COR-L47 (cell line): ENCODE measurements at regions not wholly inside any gene's neighbourhood (a gene's known extent, or its start where the extent isn't known, plus 50 kb on each side); places are given as distances from the start of the nearest gene placed in this dataset.
A peak's percentile ranks its signal among the peaks of the same experiment; 100 is the strongest.
"Not testable (repeated sequence)": the region's sequence is repeated elsewhere in the genome, so short reads cannot be mapped to it uniquely, and the experiment has no call there.

Source experiments
- DNase-seq: peaks from one replicate; lab custom pipeline; 2025; lab: John Stamatoyannopoulos, UW

DNA sequence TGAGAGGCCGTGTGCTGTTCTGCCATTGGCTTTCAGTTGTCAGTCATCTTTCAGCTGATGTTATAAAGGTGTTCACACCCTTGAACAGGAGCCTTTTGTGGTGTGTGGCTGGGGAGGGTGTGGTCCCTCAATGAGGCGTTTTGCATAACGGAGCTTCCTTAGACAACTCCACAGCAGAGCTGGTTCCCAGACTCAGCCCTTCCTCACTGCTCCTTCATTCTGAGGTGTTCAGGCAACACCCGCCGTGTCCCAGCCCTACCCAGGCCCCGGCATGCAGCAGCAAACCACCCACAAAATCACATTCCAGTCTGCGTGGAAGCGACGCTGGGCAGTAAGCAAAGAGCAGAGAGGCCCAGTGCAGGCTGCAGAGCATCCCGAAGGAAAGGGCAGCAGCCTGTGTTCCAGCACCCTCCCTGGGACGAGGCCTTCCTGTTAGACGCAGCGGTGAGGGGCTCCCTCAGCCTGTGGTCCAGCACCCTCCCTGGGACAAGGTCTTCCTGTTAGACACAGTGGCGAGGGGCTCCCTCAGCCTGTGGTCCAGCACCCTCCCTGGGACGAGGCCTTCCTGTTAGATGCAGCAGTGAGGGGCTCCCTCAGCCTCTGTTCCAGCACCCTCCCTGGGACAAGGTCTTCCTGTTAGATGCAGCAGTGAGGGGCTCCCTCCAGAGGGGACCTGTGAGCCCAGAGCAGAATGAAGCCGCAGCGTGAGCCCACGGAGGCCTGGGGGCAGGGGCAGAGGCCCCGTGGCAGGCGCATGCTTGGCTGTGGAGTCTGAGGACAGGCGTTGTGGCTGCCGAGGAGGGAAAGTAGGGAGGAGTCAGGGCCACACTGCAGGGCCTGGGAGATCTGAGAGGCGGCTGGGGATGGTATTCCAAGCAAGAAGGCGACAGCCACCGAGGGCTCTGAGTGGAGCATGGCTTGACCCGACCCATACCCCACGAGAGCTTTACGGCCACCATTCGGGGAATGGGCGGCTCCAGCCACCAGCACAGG lies 201.8 kb upstream of the HDAC4 start:
- no peak for DNase-seq

DNA sequence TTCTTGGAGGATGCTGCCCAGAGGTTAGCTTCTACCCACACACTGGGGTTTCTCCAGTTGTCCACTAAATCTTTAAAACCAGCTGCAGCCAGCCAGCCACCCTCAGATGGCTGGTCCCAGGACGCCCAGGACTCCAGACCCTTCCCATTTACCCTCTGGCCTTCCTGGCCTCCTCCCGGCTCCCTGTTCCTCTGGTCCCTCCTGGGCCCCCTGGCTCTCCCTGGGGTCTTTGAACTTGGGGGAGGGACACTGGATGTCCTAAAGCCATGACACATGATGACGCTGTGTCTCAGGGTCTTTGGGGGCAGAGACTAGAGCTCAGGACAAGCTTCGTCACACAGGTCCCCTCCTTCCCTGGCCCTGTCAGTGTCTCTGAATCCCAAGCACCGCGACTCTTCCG lies 201.1 kb upstream of the HDAC4 start:
- no peak for DNase-seq

DNA sequence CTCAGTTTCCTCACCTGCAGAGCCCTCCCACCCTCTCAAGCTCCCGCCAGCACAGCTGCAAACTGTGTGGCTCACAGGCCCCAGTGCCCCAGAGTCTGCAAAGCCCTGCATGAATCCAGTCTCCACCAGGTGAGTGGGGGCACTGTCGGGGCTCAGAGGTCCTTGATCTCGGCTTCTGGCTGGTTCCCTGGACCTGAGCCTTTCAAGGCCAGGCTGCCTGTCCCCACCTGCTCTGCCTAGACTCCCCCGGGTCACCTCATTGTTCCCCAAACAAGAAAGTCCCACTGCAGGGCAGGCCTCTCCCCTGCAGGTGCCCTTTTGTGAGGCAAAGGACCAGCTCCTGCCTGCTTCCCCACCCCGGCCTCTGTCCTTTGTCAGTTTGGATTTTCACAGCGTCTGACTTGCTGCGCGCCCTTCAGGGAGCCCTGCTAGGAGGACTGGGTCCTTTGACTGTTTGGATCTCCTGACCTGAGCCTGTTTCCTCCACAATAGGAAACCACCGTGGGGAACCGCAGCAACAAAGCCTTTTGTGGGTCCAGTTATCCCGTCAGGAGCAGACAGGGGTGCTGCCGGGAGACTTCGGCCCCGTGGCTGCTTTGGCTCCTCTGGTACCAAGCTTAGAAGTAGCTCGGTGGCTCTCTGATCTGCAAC lies 200.5 kb upstream of the HDAC4 start:
- DNase-seq = no peak

DNA sequence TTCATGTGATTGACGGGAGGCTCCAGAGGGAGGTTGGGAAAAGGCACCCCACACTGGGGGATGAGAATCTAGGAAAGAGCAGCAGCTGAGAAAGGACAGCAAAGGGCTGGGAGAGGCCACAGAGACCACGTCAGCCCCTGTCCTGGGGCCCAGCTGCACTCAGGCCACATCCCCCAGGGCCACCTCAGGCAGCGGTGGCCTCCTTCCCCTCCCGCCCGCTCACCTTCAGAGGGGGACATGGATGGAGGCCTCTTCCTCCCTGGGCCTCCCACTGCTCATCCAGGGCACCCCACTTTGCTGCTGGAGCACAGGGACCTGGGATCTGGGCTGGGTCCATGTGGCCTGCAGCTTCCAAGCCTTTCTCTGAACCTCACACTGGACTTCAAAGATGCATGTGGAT lies 199.8 kb upstream of the HDAC4 start:
- DNase-seq = no peak

DNA sequence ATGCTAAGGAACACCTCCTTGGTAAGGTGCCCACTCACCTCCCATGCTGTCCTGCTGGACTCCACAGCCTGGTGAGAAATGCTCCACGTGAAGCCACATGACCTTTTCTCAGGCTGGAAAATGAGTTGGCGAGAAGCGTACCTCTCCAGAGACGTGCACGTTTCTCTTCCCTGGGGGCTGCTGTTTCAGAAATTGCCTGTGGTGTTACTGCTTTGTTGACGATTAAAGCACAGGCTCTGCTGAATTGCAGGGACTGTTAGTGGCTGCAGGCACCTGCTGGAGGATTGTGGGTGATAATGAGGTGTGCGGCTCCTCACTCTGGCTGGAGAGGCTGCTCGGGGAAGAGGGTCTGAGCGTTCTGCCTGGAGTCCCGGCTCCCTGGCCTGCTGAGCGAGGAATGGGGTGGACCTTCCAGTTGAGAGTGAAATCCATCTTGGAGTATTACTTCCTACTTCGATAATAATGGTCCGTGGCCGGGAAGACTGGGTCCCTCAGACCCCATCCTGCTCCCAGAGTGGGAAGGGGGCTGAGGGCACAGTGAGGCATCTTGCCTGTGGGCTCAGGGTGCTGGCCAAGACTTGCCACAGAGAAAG lies 199.3 kb upstream of the HDAC4 start:
- DNase-seq = no peak

DNA sequence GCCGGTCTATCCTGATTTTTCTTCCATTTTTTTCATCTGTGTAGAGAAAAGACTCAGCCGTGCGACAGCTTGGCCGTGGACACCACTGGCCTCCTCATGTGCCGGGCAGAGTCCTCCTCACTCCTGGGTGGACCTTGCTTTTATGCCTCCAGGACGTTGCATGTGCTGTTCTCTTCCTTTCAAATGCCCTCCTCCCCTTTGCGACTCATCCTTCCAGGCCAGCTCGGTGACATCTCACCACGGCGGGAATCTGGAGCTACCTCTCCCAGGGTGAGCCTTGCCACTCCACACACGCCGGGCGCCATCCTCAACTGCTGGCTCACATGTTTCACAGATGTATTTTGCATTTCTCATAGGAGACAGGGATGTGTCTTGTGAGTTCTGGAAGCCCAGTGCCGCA lies 198.5 kb upstream of the HDAC4 start:
- no peak for DNase-seq

DNA sequence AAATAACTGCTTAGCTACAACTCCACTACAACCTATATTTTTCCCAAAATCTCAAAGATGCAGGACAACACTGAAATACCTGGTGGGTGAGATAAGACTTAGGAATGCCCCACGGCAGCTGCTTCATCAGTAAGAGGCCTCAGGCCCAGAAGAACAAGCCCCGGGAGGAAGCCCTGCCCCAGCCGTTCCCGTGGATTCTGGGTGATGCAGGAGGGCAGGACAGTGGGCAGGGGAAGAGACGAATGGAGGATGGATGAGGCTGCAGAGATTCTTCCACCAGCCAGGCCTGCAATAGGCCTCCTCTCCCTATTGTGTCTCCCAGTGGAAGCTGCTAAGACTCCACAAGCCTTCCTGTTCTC lies 197.9 kb upstream of the HDAC4 start:
- no peak for DNase-seq

DNA sequence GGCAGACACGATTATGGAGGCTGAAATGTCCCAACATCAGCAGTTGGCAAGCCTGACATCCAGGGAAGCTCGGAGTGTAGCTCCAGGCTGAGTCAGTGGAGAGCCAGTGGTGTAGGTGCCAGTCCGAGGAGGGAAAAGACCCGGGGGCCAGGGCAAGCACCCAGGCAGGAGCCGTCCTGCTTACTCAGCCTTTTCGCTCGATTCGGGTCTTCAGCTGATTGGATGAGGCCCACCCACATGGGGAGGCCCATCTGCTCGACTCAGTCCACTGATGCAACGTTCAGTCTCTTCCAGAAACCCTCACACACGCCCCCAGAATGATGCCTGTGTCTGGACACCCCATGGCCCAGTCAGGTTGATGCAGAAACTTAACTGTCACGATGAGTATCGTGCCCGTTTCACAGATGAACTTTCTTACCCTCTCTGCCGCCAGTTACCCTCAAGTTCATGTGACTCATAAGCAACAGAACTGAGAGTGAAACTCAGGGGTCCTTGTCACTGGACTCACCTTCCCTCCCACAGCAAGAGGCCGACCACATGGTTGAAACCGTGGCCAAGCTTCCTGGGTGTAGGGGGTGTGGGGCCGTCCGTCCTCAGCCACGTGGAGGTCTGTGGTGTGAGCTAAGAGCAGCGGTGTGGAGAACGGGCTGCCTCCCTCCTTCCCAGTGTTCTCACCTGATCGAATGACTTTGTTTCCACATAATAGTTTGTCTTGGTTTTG lies 197.4 kb upstream of the HDAC4 start:
- no peak for DNase-seq

DNA sequence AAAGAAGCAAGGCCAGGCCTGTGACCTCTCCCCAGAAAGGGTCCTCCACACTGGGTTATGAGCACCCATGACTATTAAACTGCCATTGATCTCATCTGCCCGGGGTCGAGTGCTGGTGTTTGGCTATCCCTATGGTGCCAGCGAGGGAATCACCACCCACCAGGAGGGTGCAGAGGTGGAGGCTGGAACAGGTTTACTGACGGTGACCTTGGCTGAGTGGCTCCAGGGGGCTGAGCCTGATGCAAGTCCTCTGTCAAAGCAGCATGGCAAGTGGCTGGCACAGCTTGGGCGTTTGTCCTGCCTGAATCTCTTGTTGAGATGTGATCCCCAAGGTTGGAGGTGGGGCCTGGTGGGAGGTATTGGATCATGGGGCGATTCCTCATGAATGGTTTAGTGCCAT lies 196.4 kb upstream of the HDAC4 start:
- DNase-seq = no peak

DNA sequence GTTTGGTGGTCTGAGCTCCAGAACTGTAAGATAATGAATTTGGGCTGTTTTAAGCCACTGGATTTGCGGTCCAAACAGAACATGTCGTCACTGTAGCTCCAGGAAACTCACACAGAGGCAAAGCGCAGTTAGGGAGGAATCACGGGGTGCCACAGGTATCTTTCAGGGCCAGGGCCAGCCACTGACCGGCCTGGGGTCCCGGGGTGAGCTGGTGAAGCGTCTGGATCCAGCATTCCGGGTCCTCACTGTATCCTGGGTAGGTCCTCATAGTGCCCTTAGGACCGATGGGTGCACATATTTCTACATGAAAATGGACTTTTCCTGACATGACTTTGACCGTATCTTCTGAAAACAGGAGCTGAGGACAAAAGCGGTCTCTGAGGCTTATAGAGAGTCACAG lies 196.0 kb upstream of the HDAC4 start:
- no peak for DNase-seq

DNA sequence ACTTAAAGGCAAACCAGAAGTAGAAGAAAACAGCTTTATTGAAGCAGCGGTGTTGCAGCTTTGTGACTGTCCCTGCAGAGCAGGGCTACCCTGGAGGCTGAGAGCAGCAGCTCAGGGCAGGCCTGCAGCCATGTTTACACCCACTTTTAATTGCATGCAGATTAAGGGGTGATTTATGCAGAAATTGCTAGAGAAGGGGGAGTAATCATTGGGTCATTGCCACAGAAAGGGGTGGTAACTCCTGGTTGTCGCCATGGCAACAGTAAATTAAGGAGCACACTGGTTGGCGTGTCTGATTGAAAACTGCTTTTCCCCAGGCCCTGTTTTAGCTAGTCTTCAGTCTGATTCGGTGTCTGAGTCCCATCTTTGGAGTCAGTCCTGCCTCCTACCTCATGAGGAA lies 195.4 kb upstream of the HDAC4 start:
- DNase-seq = peak; percentile 3

DNA sequence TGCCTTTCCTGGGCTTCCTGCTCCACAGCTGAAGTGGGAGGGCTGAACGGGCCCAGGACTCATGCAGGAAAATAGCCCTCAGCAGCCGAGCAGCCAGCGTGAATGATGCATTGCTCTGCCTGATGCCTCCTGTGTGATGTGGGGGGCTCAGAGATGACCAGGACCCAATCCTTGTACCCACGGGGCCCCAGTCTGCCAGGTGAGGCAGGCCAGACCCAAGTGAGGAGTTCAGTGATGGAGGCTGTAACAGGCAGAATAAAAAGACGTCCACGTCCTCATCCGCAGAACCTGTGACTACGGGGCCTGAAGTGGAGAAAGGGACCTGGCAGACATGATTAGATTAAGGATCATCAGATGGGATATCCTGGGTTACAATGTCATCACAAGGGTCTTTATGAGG lies 194.9 kb upstream of the HDAC4 start:
- no peak for DNase-seq

DNA sequence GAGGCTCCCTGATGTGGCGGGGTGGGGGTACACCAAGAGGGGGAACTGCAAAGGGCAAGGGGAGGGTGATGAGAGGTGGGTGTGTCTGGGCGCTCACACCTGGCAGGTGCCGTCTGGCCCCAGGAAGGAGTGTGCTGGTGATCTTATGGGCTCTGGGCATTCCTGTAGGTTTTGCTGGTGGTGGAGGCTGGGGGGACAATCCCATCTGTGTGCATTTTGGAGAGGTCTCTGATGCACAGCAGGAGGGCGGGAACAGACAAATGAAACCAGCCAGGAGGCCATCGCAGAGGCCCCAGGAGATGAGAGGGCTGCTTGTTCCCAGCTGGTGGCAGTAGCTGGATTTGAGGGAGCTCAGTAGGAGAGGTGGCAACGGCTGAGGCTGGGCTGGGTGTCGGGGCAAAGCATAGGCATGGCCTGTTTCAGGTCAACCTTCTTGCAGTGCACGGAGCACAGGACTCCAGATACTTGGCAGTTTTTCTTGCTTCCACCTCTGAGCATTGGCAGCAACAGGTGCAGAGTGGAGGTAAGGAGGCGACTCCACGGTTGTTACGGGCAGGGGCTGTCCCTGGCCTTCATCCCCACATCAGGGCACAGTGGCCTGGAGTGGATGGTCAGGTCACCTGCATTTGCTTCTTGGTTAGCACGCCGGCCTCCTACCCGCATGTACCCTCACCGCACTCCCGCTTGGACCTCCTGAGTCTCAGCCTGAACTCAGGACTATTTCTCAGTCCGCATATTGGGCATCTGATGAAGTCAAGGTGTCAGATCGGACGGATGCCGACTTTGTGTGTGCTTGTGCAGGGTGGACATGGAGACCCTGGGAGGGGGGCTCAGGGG lies 194.2 kb upstream of the HDAC4 start:
- DNase-seq = no peak

DNA sequence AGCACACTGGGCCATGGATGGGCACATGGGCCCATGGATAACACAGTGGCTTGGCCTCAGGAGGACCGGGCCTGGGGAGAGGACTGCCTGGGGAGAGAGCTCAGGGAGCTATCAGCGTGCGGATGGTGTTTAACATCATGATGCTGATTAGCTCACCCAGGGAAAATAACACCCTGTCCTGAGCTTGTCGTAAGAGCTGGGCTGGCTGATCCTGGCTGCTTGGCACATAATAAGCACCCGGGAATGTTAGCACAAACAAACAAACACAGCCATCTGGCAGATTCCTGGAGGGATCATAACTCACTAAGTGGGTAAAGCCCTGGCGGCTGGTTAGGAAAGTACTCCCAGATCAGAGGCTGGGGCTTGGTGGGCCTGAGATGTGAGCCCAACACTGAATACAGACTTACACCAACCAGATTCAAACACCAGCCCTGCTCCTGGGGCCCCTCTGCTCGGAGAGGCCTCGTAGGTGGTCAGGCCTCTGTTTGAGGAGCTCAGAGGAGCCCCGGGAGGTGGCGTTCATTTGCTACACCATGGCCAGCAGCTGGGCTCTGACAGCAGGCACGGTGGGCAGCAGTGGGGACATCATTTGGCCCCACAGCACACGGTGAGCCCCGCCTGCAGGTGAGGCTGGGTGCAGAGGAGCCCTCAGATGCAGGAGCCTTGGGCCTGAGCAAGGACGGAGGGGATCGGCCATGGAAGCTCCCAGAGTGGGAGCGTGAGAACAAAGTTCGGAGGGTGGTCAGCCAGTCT lies 193.4 kb upstream of the HDAC4 start:
- DNase-seq = peak; percentile 61

DNA sequence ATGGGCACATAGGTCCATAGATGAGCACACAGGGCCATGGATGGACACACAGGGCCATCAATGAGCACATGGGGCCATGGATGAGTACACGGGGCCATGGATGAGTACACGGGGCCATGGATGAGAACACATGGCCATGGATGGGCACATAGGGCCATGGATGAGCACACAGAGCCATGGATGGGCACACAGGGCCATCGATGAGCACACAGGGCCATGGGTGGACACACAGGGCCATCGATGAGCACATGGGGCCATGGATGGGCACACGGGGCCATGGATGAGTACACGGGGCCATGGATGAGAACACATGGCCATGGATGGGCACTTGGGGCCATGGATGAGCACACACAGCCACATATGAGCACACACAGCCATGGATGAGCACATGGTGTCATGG lies 192.6 kb upstream of the HDAC4 start:
- DNase-seq = no peak

DNA sequence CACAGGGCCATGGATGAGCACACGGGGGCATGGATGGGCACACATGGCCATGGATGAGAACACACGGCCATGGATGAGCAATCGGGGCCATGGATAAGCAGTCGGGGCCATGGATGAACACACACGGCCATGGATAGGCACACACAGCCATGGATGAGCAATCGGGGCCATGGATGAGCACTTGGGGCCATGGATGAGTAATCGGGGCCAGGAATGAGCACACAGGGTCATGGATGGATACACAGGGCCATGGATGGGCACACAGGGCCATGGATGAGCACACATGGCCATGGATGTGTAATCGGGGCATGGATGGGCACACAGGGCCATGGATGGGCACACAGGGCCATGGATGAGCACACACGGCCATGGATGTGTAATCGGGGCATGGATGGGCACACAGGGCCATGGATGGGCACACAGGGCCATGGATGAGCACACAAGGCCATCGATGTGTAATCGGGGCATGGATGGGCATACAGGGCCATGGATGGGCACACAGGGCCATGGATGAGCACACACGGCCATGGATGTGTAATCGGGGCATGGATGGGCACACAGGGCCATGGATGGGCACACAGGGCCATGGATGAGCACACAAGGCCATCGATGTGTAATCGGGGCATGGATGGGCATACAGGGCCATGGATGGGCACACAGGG lies 191.9 kb upstream of the HDAC4 start:
- DNase-seq = not testable (repeated sequence)

DNA sequence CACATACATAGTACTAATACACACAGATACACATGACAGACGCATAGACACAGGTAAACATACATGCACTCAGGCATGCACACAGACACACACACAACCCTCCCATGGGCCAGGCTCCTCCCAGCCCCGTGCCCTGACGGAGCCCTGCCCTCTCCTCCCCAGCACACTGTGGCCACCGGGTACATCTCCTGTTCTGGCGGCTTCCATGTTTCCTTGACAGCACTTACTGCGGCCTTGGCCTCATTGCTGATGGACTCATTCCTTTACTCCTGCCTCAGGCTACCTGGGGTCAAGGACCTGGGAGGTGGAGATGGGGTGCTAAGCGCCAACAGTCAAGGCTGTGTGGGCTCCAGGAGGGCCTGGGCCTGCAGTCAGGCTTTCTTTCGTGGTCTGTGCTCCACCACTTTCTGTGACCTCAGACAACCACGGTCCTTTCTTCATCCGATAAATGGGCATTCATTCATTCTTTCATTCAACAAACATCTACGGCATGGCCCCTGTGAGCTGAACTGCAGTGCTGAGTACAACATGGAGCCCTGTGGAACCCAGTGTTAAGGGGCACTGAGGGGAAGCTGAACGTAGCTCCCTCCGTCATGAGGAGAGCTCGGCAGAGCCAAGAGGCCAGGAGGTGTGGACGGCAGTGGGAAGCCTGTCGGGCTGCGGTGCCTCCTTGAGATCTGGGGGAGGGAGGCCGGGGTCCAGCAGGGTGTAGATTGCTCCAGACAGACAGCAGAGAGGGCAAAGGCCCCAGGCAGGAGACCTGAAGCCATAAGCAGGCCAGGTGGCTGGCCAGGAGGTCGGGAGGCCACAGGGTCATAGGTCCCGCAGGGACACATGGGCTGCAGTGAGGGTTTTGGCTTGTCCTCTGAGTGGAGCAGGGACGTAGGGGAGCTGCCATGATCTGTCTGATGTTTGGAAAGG lies 190.4 kb upstream of the HDAC4 start:
- no peak for DNase-seq

DNA sequence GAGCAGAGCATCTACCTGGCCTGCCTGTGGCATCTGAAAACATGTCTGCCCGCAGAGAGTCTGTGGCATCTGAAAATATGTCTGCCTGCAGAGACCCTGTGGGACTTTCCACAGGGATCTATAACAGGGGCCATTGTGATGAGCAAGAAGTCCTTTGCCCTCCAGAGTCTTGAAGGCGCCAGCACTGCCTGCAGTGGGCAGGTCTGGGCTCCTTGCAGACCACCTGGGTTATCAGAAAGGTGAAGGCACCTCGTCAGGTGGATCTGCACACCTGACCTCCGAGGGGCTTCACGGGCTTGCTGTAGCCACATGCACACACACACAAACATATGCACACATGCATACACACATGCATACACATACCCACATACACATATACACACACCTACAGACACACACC lies 189.5 kb upstream of the HDAC4 start:
- no peak for DNase-seq

DNA sequence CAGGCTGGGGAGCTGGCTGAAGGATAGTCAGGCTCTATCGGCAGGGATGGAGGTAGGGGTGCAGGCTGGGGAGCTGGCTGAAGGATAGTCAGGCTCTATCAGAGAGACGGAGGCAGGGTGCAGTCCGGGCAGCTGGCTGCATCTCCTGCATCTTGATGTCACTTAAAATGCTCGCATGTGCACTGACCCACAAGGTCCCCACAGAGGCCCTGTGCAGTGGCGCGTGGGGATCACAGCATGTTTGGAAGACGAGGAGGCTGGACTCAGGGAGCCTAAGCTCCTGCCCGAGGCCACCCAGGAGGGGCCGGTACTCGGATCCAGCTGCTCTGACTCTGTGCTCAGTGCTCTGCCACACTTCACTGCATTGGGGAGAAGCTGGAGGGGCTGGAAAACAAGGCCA lies 189.0 kb upstream of the HDAC4 start:
- no peak for DNase-seq
